ENCODE measurements at regions not wholly inside any gene's neighbourhood (a gene's known extent, or its start where the extent isn't known, plus 50 kb on each side); places are given as distances from the start of the nearest gene placed in this dataset.

- TF ChIP-seq CTCF (IDR thresholded peaks at IDR 0.05) (no peak), POLR2A (IDR thresholded peaks at IDR 0.05; ENCODE audit: low read depth) (no peak)
These were observed 370.2 kb downstream of the GPATCH2 start for GRCh38 chr1:217260676-217261075.
